ENCODE measurements at regions not wholly inside any gene's neighbourhood (a gene's known extent, or its start where the extent isn't known, plus 50 kb on each side); places are given as distances from the start of the nearest gene placed in this dataset.
A peak's percentile ranks its signal among the peaks of the same experiment; 100 is the strongest.
"Not testable (repeated sequence)": the region's sequence is repeated elsewhere in the genome, so short reads cannot be mapped to it uniquely, and the experiment has no call there.

DNA sequence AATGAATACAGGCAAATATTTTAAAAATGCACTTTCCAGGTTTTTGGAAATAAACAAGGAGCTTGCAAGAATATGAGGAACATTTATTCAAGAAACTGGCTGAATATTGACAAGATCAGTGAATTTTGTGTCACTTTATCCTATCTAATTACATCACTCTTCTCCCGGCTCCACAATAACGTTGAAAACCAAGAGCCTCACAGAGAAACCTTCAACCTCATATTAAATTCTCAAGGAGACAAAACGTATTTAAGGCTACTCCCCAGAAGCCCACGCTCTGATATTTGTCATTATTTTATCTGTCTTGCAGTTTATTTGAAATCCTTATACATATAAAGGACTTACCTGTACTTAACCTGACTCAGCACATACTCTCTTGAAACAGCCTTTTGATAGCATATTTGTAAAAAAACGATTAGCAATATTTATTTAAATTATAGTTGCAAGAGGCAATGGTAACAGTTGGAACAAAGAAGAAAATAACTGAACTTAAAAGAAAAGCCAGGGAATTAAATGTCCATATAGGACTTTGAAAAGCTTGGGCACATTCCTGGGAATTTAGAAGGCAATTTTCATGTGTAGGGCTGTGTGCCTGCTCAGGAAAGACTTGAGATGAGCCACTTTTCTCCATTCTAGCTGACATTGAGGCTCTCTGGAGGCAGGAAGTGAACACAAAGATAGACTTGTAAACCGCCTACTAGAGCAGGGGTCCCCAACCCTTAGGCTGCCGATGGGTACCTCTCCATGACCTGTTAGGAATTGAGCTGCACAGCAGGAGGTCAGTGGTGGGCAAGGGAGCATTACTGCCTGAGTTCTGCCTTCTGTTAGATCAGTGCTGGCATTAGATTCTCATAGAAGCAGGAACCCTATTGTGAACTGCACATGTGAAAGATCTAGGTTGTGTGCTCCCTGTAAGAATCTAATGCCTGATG is 636.4 kb downstream of the SLC16A7 start:
- H3K4me1 ChIP-seq (ENCODE audit: control insufficient read depth, insufficient read depth, low read length, poor library complexity, severe bottlenecking): peaks cover 18% of the 10 kb centered on the region
- H3K4me3 ChIP-seq (ENCODE audit: extremely low read depth, insufficient read depth, low read length, poor library complexity, severe bottlenecking): no peak overlapping the region
- WGBS, 2 experiments (ENCODE audit: insufficient coverage in 2 of 2): 92 to 94% methylated on average over 4 of the region's 7 CpGs
- H3K27ac ChIP-seq (ENCODE audit: low read depth, low read length, severe bottlenecking): no peak overlapping the region
- no peaks in the 10 kb centered on the region for H3K36me3 ChIP-seq (ENCODE audit: control insufficient read depth, insufficient read depth, low read length)
- H3K9me3 ChIP-seq (ENCODE audit: control insufficient read depth, low read length): no peaks in the 10 kb centered on the region

DNA sequence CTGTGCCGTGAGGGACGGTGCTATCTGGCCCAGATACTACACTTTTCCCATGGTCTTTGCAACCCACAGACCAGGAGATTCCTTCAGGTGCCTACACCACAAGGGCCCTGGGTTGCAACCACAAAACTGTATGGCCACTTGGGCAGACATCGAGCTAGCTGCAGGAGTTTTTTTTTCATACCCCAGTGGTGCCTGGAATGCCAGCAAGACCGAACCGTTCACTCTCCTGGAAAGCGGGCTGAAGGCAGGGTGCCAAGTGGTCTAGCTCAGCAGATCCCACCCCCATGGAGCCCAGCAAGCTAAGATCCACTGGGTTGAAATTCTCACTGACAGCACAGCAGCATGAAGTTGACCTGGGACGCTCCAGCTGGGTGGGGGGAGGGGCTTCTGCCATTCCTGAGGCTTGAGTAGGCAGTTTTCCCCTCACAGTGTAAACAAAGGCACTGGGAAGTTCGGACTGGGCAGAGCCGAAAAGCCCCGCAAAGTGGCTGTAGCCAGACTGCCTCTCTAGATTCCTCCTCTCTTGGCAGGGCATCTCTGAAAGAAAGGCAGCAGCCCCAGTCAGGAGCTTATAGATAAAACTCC is 638.9 kb downstream of the SLC16A7 start:
- Histone ChIP-seq H3K4me1 (ENCODE audit: control insufficient read depth, insufficient read depth, low read length, poor library complexity, severe bottlenecking) (peaks cover 18% of the 10 kb centered on the region), H3K27ac (ENCODE audit: low read depth, low read length, severe bottlenecking) (peak overlapping the region; percentile 73)
- H3K36me3 ChIP-seq (ENCODE audit: control insufficient read depth, insufficient read depth, low read length); H3K4me3 ChIP-seq (ENCODE audit: extremely low read depth, insufficient read depth, low read length, poor library complexity, severe bottlenecking); H3K9me3 ChIP-seq (ENCODE audit: control insufficient read depth, low read length): not testable (repeated sequence)
- 65 to 88% methylated on average over 4 to 5 of the region's 10 CpGs for WGBS, 2 experiments (ENCODE audit: insufficient coverage in 2 of 2)

- Histone ChIP-seq H3K9me3 (ENCODE audit: control insufficient read depth, low read length) (no peaks in the 10 kb centered on the region), H3K4me3 (ENCODE audit: extremely low read depth, insufficient read depth, low read length, poor library complexity, severe bottlenecking) (no peak overlapping the region), H3K36me3 (ENCODE audit: control insufficient read depth, insufficient read depth, low read length) (no peaks in the 10 kb centered on the region), H3K27ac (ENCODE audit: low read depth, low read length, severe bottlenecking) (peak overlapping the region; percentile 73), H3K4me1 (ENCODE audit: control insufficient read depth, insufficient read depth, low read length, poor library complexity, severe bottlenecking) (peaks cover 18% of the 10 kb centered on the region)
- WGBS, 2 experiments (ENCODE audit: insufficient coverage in 2 of 2): 78 to 89% methylated on average over 4 to 5 of the region's 6 CpGs
These were observed 639.4 kb downstream of the SLC16A7 start for GRCh38 chr12:60235261-60235660.

GRCh38 chr12:60236416-60236815 is 640.6 kb downstream of the SLC16A7 start:
- H3K27ac ChIP-seq (ENCODE audit: low read depth, low read length, severe bottlenecking); H3K36me3 ChIP-seq (ENCODE audit: control insufficient read depth, insufficient read depth, low read length); H3K9me3 ChIP-seq (ENCODE audit: control insufficient read depth, low read length); H3K4me3 ChIP-seq (ENCODE audit: extremely low read depth, insufficient read depth, low read length, poor library complexity, severe bottlenecking): not testable (repeated sequence)
- H3K4me1 ChIP-seq (ENCODE audit: control insufficient read depth, insufficient read depth, low read length, poor library complexity, severe bottlenecking): peaks cover 18% of the 10 kb centered on the region

DNA sequence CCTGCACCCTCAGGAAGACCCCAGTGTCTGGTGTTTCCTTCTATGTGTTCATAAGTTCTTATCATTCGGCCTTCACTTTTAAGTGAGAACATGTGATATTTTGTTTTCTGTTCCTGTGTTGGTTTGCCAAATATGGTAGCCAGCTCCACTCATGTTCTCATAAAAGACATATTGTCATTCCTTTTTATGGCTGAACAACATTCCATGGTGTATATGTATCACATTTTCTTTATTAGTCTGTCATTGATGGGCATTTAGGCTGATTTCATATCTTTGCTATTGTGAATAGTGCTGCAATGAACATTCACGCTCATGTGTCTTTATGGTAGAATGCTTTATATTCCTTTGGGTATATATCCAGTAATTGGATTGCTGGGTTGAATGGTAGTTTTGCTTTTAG is 645.1 kb downstream of the SLC16A7 start:
- H3K4me3 ChIP-seq (ENCODE audit: extremely low read depth, insufficient read depth, low read length, poor library complexity, severe bottlenecking): no peak overlapping the region
- H3K4me1 ChIP-seq (ENCODE audit: control insufficient read depth, insufficient read depth, low read length, poor library complexity, severe bottlenecking): no peaks in the 10 kb centered on the region
- no peaks in the 10 kb centered on the region for H3K36me3 ChIP-seq (ENCODE audit: control insufficient read depth, insufficient read depth, low read length)
- no peak overlapping the region for H3K27ac ChIP-seq (ENCODE audit: low read depth, low read length, severe bottlenecking)
- WGBS, 2 experiments (ENCODE audit: insufficient coverage in 2 of 2): no CpG with 5 or more reads among the region's 2 CpGs
- H3K9me3 ChIP-seq (ENCODE audit: control insufficient read depth, low read length): no peaks in the 10 kb centered on the region

DNA sequence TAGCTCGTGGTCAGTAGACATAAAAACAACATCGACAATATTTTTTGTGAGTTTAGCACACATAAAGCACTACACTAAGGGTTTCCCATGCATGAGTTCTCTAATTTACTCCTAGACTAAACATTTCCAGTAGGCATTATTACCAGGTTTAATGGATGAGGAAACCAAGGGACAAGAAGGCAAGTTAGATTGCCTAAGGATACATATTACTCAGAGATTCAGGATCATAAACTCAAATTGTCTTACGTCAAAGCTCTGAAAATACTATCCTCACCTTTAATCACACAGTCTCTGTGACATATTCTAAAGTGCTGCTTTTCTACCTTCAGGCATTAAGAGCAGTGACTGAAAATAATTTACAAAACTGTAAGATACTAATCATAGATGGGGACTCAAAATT is 655.3 kb downstream of the SLC16A7 start:
- Histone ChIP-seq H3K36me3 (ENCODE audit: control insufficient read depth, insufficient read depth, low read length) (no peaks in the 10 kb centered on the region), H3K9me3 (ENCODE audit: control insufficient read depth, low read length) (no peaks in the 10 kb centered on the region), H3K27ac (ENCODE audit: low read depth, low read length, severe bottlenecking) (no peak overlapping the region), H3K4me3 (ENCODE audit: extremely low read depth, insufficient read depth, low read length, poor library complexity, severe bottlenecking) (no peak overlapping the region), H3K4me1 (ENCODE audit: control insufficient read depth, insufficient read depth, low read length, poor library complexity, severe bottlenecking) (no peaks in the 10 kb centered on the region)
- WGBS, 2 experiments (ENCODE audit: insufficient coverage in 2 of 2): 0% methylated on average over 1 of the region's 3 CpGs

DNA sequence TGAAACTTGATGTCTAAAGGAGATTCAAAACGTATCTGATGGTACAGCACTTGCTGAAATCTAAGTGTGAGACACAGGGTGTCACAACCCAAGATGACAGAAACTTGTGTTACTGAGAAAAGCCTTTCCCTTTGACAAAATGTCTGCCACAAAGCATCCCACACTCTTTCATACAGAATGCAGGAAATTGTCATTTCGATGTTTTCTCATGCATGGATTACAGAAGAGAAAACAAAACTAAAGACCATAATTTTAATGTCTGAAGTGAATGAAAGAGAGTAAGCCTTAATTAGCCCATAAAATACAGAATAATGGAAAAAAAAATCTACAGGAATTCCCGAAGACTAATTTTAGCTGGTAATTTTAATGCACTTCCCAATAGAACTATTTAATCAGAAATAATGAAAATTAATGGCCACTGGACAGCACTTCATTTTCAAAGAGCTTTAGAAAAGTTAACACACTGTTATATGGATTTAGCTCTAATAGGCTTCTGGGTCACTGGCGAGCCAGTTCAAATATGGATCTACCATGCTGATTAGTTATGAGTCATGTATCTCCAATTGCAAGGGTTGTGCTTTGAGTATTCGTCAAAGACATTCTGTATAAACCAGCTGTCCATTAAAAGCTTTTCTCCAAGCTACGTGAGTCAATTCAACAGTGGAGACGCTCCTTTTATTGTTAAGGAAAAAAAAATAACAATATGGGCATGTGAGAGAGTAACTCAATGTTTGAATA is 656.7 kb downstream of the SLC16A7 start:
- Histone ChIP-seq H3K36me3 (ENCODE audit: control insufficient read depth, insufficient read depth, low read length) (no peaks in the 10 kb centered on the region), H3K27ac (ENCODE audit: low read depth, low read length, severe bottlenecking) (no peak overlapping the region), H3K4me1 (ENCODE audit: control insufficient read depth, insufficient read depth, low read length, poor library complexity, severe bottlenecking) (no peaks in the 10 kb centered on the region), H3K4me3 (ENCODE audit: extremely low read depth, insufficient read depth, low read length, poor library complexity, severe bottlenecking) (no peak overlapping the region), H3K9me3 (ENCODE audit: control insufficient read depth, low read length) (no peaks in the 10 kb centered on the region)
- WGBS, 2 experiments (ENCODE audit: insufficient coverage in 2 of 2): 70 to 92% methylated on average over 1 to 3 of the region's 7 CpGs

DNA sequence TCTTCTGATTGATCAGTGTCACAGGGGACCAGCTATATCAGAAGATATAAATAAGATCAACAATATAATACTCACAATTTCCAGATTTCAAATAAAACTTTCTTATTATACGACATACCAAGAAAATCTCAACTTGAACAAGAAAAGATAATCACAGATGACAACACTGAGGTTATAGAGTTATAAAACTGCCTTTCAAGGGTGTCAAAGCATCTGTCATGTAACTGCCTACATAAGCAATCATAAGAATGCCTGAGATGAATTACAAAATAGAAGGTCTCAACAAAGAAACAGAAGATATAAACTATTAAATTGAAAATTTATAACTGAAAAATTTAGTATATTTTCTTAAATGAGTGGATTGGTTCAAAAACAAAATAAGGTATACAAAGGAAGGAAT is 659.2 kb downstream of the SLC16A7 start:
- no peaks in the 10 kb centered on the region for H3K36me3 ChIP-seq (ENCODE audit: control insufficient read depth, insufficient read depth, low read length)
- no peaks in the 10 kb centered on the region for H3K4me1 ChIP-seq (ENCODE audit: control insufficient read depth, insufficient read depth, low read length, poor library complexity, severe bottlenecking)
- no peaks in the 10 kb centered on the region for H3K9me3 ChIP-seq (ENCODE audit: control insufficient read depth, low read length)
- H3K27ac ChIP-seq (ENCODE audit: low read depth, low read length, severe bottlenecking): no peak overlapping the region
- no peak overlapping the region for H3K4me3 ChIP-seq (ENCODE audit: extremely low read depth, insufficient read depth, low read length, poor library complexity, severe bottlenecking)
- no CpG with 5 or more reads among the region's 1 CpG for WGBS, 2 experiments (ENCODE audit: insufficient coverage in 2 of 2)

GRCh38 chr12:60257063-60257462 is 661.2 kb downstream of the SLC16A7 start:
- 100% methylated on average over 1 of the region's 1 CpG; no CpG with 5 or more reads in 1 of the 2 experiments for WGBS, 2 experiments (ENCODE audit: insufficient coverage in 2 of 2)
- Histone ChIP-seq H3K4me1 (ENCODE audit: control insufficient read depth, insufficient read depth, low read length, poor library complexity, severe bottlenecking) (no peaks in the 10 kb centered on the region), H3K9me3 (ENCODE audit: control insufficient read depth, low read length) (no peaks in the 10 kb centered on the region), H3K4me3 (ENCODE audit: extremely low read depth, insufficient read depth, low read length, poor library complexity, severe bottlenecking) (no peak overlapping the region), H3K27ac (ENCODE audit: low read depth, low read length, severe bottlenecking) (peak overlapping the region; percentile 64), H3K36me3 (ENCODE audit: control insufficient read depth, insufficient read depth, low read length) (no peaks in the 10 kb centered on the region)

GRCh38 chr12:60259225-60259624 is 663.4 kb downstream of the SLC16A7 start:
- H3K4me3 ChIP-seq (ENCODE audit: extremely low read depth, insufficient read depth, low read length, poor library complexity, severe bottlenecking): no peak overlapping the region
- no peaks in the 10 kb centered on the region for H3K36me3 ChIP-seq (ENCODE audit: control insufficient read depth, insufficient read depth, low read length)
- no peaks in the 10 kb centered on the region for H3K9me3 ChIP-seq (ENCODE audit: control insufficient read depth, low read length)
- no peak overlapping the region for H3K27ac ChIP-seq (ENCODE audit: low read depth, low read length, severe bottlenecking)
- WGBS, 2 experiments (ENCODE audit: insufficient coverage in 2 of 2): no CpG with 5 or more reads among the region's 3 CpGs
- no peaks in the 10 kb centered on the region for H3K4me1 ChIP-seq (ENCODE audit: control insufficient read depth, insufficient read depth, low read length, poor library complexity, severe bottlenecking)
